Body of pancreas (tissue), 4 donors: ENCODE measurements at regions not wholly inside any gene's neighbourhood (a gene's known extent, or its start where the extent isn't known, plus 50 kb on each side); places are given as distances from the start of the nearest gene placed in this dataset.

Experiments used
- ATAC-seq: fragments of 150-250 bp; one replicate; pipeline ENCODE4 v1.9.1; 2016
- DNase-seq, 4 donors: peaks; one replicate each; pipeline ENCODE4 v3.0.0-alpha.2; 2019
- H3K27ac ChIP-seq, 4 donors: fragments of 200-600 bp; sonication (generic); 1 replicate in 3 of 4; 2 replicates in 1 of 4; pipeline versions ENCODE4 v1.5.1 to v1.6.1; 2016 to 2019; ENCODE audit warnings: mild to moderate bottlenecking in 1 of 4, mixed read lengths in 1 of 4, moderate library complexity in 1 of 4
- H3K27me3 ChIP-seq, 2 donors: fragments of 200-600 bp; sonication (generic); one replicate each; pipeline ENCODE4 v1.6.0; 2016; ENCODE audit warnings: mild to moderate bottlenecking in 1 of 2
- H3K36me3 ChIP-seq, 2 donors: fragments of 200-600 bp; sonication (generic); replicated peaks in 1 of 2; 2 replicates each; pipeline ENCODE4 v1.5.1; 2016; ENCODE audit warnings: low read depth in 2 of 2; ENCODE audit not compliant: insufficient read depth in 1 of 2
- H3K4me1 ChIP-seq: fragments of 200-600 bp; sonication (generic); one replicate; pipeline ENCODE4 v1.6.0; 2016
- H3K4me3 ChIP-seq, 2 donors: fragments of 200-600 bp; sonication (generic); 1 replicate in 1 of 2; 2 replicates in 1 of 2; pipeline ENCODE4 v1.5.1; 2016 to 2019
- H3K9me3 ChIP-seq, 3 donors: fragments of 200-600 bp; sonication (generic); 1 replicate in 2 of 3; 2 replicates in 1 of 3; pipeline ENCODE4 v1.5.1; 2016
- CTCF ChIP-seq, 7 experiments: fragments of 450-650 bp in 4 of 7; fragments of 200-600 bp in 3 of 7; sonication (generic) in 3 of 7; IDR thresholded peaks; one replicate each; pipeline ENCODE4 v1.5.1; 2016 to 2019; ENCODE audit warnings: antibody characterized with exemption in 7 of 7
- POLR2A ChIP-seq, 3 donors: fragments of 450-650 bp; IDR thresholded peaks; one replicate each; pipeline ENCODE4 v1.6.1; 2016; ENCODE audit warnings: antibody characterized with exemption in 3 of 3, mild to moderate bottlenecking in 2 of 3
- WGBS, 2 donors: methylation state at CpG; one replicate each; pipeline ENCODE4 v1.1.5; 2017; 5-methylcytosine and 5-hydroxymethylcytosine counted together
- intact Hi-C: fragments of 100-400 bp; cut with DNase I; formaldehyde crosslinking; loops from one replicate; pipeline ENCODE4 v1.15.1; 2023

DNA sequence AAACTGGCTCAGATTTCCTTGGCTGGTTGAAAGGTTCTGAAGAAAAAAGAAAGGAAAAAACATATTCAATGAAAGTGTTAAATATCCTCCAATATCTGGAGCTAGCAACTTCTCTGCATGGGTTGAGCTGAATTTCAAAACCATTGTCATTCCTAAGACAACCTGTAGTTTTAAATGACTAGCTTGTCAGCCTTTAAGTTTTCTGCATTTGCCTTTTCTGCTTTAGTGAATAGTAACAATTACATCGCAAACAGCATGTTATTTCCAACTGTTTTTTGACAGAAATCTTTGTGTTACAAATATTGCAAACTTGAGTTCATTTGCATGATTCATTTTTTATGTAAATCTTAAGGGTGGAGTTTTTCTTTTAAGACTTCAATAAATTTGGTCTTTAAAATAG lies 852.3 kb upstream of the CELF2 start:
- H3K27ac ChIP-seq, result no peak overlapping the region

GRCh38 chr10:10178476-10178875 lies 839.2 kb upstream of the CELF2 start:
- H3K27ac ChIP-seq, result no peak overlapping the region
- H3K9me3 ChIP-seq, result no peaks in the 10 kb centered on the region
- intact Hi-C loops, result no loop called here
- no peaks in the 10 kb centered on the region for H3K36me3 ChIP-seq
- 58 to 64% methylated on average over 3 of the region's 3 CpGs for WGBS, 2 donors
- no peak for TF ChIP-seq POLR2A (IDR thresholded peaks at IDR 0.05)
- no peak for TF ChIP-seq CTCF (IDR thresholded peaks at IDR 0.05)
- H3K4me3 ChIP-seq, result no peak overlapping the region
- no peaks in the 10 kb centered on the region for H3K4me1 ChIP-seq
- ATAC-seq (no peak), DNase-seq (no peak)
- no peaks in the 10 kb centered on the region for H3K27me3 ChIP-seq

More for the DNA sequence above, 852.3 kb upstream of the CELF2 start:
- DNase-seq (no peak), ATAC-seq (no peak)
- WGBS, 2 donors, result 29 to 44% methylated on average over 1 of the region's 1 CpG
- intact Hi-C loops, result no loop called here
- no peak overlapping the region for H3K4me3 ChIP-seq
- H3K9me3 ChIP-seq, result no peaks in the 10 kb centered on the region
- H3K4me1 ChIP-seq, result no peaks in the 10 kb centered on the region
- no peaks in the 10 kb centered on the region for H3K27me3 ChIP-seq
- H3K36me3 ChIP-seq, result no peaks in the 10 kb centered on the region
- TF ChIP-seq POLR2A (IDR thresholded peaks at IDR 0.05), result no peak
- no peak for TF ChIP-seq CTCF (IDR thresholded peaks at IDR 0.05)

GRCh38 chr10:10193848-10194247 lies 823.8 kb upstream of the CELF2 start:
- ATAC-seq, result no peak
- no peak for TF ChIP-seq CTCF (IDR thresholded peaks at IDR 0.05)
- TF ChIP-seq POLR2A (IDR thresholded peaks at IDR 0.05), result no peak
- Histone ChIP-seq H3K27ac (no peak overlapping the region), H3K9me3 (no peaks in the 10 kb centered on the region), H3K4me3 (no peak overlapping the region), H3K27me3 (no peaks in the 10 kb centered on the region), H3K4me1 (no peaks in the 10 kb centered on the region), H3K36me3 (no peaks in the 10 kb centered on the region)
- no peak for DNase-seq
- intact Hi-C loops, result no loop called here
- WGBS, 2 donors, result 83% methylated on average over 4 of the region's 4 CpGs

DNA sequence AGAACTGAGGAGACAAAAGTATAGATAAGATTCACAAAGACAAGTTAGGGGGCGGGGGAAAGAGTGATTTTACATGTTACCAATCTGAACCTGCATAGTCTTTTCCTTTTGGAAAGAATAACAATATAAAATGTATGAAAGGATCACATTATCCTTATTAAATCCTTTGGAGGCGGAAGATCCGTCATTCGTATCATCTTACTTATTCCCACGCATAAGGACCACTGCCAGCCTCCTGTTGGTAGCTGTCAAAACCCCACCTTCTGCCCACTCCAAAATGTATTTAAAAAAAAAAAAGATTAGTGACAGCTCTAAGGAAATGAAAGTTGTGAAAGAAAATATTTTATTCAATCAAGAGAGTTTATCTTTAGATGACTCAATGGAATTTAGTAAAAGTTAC lies 821.0 kb upstream of the CELF2 start:
- no peak for DNase-seq

More for the DNA sequence above, 821.0 kb upstream of the CELF2 start:
- Histone ChIP-seq H3K36me3 (no peaks in the 10 kb centered on the region), H3K4me1 (no peaks in the 10 kb centered on the region), H3K27ac (no peak overlapping the region), H3K27me3 (no peaks in the 10 kb centered on the region), H3K4me3 (no peak overlapping the region), H3K9me3 (no peaks in the 10 kb centered on the region)
- WGBS, 2 donors, result 74 to 76% methylated on average over 5 of the region's 5 CpGs
- no peak for ATAC-seq
- TF ChIP-seq POLR2A (IDR thresholded peaks at IDR 0.05) (no peak), CTCF (IDR thresholded peaks at IDR 0.05) (no peak)
- intact Hi-C loops, result no loop called here
